GM12878 (cell line): ENCODE measurements at regions not wholly inside any gene's neighbourhood (a gene's known extent, or its start where the extent isn't known, plus 50 kb on each side); places are given as distances from the start of the nearest gene placed in this dataset.

ENCODE experiments used
- ATAC-seq: fragments of 200-7000 bp; cut with Tn5 transposase; 3 replicates; pipeline ENCODE4 v1.9.1; 2020; ENCODE audit warnings: mild to moderate bottlenecking, moderate library complexity
- BruUV-seq: library from RNA; stranded (reverse); fragments of 400-500 nt; replicated peaks from 2 replicates; lab custom pipeline; 2021; lab: Mats Ljungman, UMichigan
- CTCF ChIA-PET: fragments of 300-600 bp; sonication (Branson Sonifier 250); formaldehyde crosslinking; extraction: SDS; loops from one replicate; lab custom pipeline; 2021; ENCODE audit warnings: inconsistent platforms; lab: Yijun Ruan, JAX
- POLR2A ChIA-PET: fragments of 350-600 bp; formaldehyde crosslinking; extraction: SDS; loops from one replicate; lab custom pipeline; 2021; ENCODE audit warnings: inconsistent platforms; lab: Charles Lee
- RAD21 ChIA-PET: fragments of 300-600 bp; sonication (Branson Sonifier 250); formaldehyde crosslinking; loops from one replicate; lab custom pipeline; 2023; ENCODE audit warnings: antibody characterized with exemption; ENCODE audit not compliant: unreplicated experiment; lab: Charles Lee
- SMC1A ChIA-PET: fragments of 300-600 bp; sonication (Branson Sonifier 250); formaldehyde crosslinking; loops from one replicate; lab custom pipeline; 2023; ENCODE audit not compliant: unreplicated experiment, uncharacterized antibody; lab: Charles Lee
- DNase-seq: peaks from one replicate; pipeline ENCODE4 v3.0.0-alpha.2; 2011; ENCODE audit warnings: low read depth, low spot score
- FAIRE-seq: peaks from 3 replicates; lab custom pipeline; 2011; peaks lifted over from hg19 to GRCh38; lab: Jason Lieb, UNC
- H2AFZ ChIP-seq: 2 replicates; pipeline ENCODE4 v1.6.0; 2011; ENCODE audit warnings: low read depth, low read length, control low read depth; ENCODE audit not compliant: control insufficient read depth
- H3K27ac ChIP-seq: 2 replicates; pipeline ENCODE4 v1.5.1; 2011; ENCODE audit warnings: control low read depth; ENCODE audit not compliant: control insufficient read depth, insufficient read depth
- H3K27me3 ChIP-seq, 2 experiments: replicated peaks in 1 of 2; 2 replicates each; pipeline versions ENCODE4 v1.6.0 to v1.6.1; 2011; ENCODE audit warnings: low read length in 1 of 2; ENCODE audit not compliant: control insufficient read depth in 2 of 2, insufficient read depth in 2 of 2
- H3K36me3 ChIP-seq, 2 experiments: 2 replicates each; pipeline ENCODE4 v1.5.1; 2011; ENCODE audit warnings: low read length in 1 of 2; ENCODE audit not compliant: control insufficient read depth in 2 of 2, insufficient read depth in 2 of 2
- H3K4me1 ChIP-seq: 2 replicates; pipeline ENCODE4 v1.6.1; 2011; ENCODE audit warnings: mild to moderate bottlenecking, low read length, moderate library complexity, mixed read lengths; ENCODE audit not compliant: control insufficient read depth, insufficient read depth
- H3K4me2 ChIP-seq: 2 replicates; pipeline ENCODE4 v1.6.0; 2011; ENCODE audit warnings: control low read depth; ENCODE audit not compliant: control insufficient read depth, insufficient read depth
- H3K4me3 ChIP-seq: fragments of 200-600 bp; sonication (generic); 2 replicates; pipeline ENCODE4 v1.5.1; 2016
- H3K79me2 ChIP-seq: 2 replicates; pipeline ENCODE4 v1.6.0; 2011; ENCODE audit warnings: low read length; ENCODE audit not compliant: control insufficient read depth, insufficient read depth
- H3K9ac ChIP-seq: 2 replicates; pipeline ENCODE4 v1.8.0; 2011; ENCODE audit warnings: low read length, control low read depth, mixed read lengths; ENCODE audit not compliant: control insufficient read depth, insufficient read depth
- H3K9me3 ChIP-seq: replicated peaks from 3 replicates; pipeline ENCODE4 v1.5.1; 2011; ENCODE audit warnings: mild to moderate bottlenecking, low read length; ENCODE audit not compliant: control insufficient read depth, insufficient read depth
- H4K20me1 ChIP-seq: 2 replicates; pipeline ENCODE4 v1.6.0; 2011; ENCODE audit not compliant: control insufficient read depth, insufficient read depth
- BMI1 ChIP-seq: fragments of 450-650 bp; IDR thresholded peaks from 2 replicates; pipeline ENCODE4 v1.6.1; 2016; ENCODE audit warnings: mild to moderate bottlenecking, moderate library complexity, borderline replicate concordance
- BRCA1 ChIP-seq: IDR thresholded peaks from 2 replicates; pipeline ENCODE4 v1.6.1; 2011; ENCODE audit warnings: low read depth, low read length, improper control_type of control experiment
- CBFB ChIP-seq: IDR thresholded peaks from 2 replicates; pipeline ENCODE4 v1.6.1; 2016; ENCODE audit warnings: antibody characterized with exemption, low read depth
- NR2C1 ChIP-seq: fragments of 450-650 bp; IDR thresholded peaks from 2 replicates; pipeline ENCODE4 v1.6.1; 2017; ENCODE audit warnings: antibody characterized with exemption, mild to moderate bottlenecking, moderate library complexity
- SPI1 ChIP-seq: IDR thresholded peaks from 2 replicates; pipeline ENCODE4 v1.6.1; 2011; ENCODE audit warnings: low read depth, mild to moderate bottlenecking, low read length, moderate library complexity, borderline replicate concordance; ENCODE audit not compliant: insufficient read depth
- TCF3 ChIP-seq: IDR thresholded peaks from 2 replicates; pipeline ENCODE4 v1.6.1; 2012; ENCODE audit warnings: low read depth, mild to moderate bottlenecking, low read length, borderline replicate concordance; ENCODE audit not compliant: insufficient read depth
- WGBS: methylation state at CpG from one replicate; pipeline ENCODE4 v1.1.6; 2016; ENCODE audit warnings: low lambda C conversion rate; ENCODE audit not compliant: insufficient replicate concordance, insufficient coverage; ENCODE audit errors: missing lambda C conversion rate; 5-methylcytosine and 5-hydroxymethylcytosine counted together
- in situ Hi-C: fragments of 300-500 bp; cut with MboI; formaldehyde crosslinking; loops from 9 replicates; pipeline ENCODE4 v1.14.3; 2018; ENCODE audit warnings: mixed read lengths
- intact Hi-C: fragments of 100-400 bp; cut with micrococcal nuclease; formaldehyde crosslinking; loops from one replicate; pipeline ENCODE4 v1.14.2; 2022; ENCODE audit not compliant: unreplicated experiment
- TF ChIP-seq, protein P1 (sequence below): fragments of 450-650 bp; IDR thresholded peaks from 2 replicates; pipeline ENCODE4 v1.6.1; 2016; ENCODE audit warnings: mild to moderate bottlenecking

DNA sequence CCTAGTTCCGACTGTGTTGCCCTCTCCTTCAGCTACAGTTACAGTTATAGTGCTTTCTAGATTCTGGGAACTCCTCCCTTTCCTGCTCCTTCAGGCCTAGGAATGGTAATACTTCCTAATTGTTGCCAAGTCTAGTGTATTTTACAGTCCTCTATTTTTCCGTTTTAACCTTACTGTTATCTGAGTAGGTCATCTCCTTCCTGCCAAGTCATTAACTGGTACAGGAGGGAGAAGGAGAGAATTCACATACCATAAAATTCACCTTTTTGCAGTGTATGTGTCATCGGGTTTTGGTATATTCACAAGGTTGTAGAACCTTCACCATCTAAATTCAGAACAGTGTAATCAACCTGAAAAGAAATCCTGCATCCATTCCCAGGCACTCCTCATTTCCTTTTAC is 335.4 kb upstream of the MEF2C start:
- ChIA-PET POLR2A (no interaction called here), SMC1A (no interaction called here), CTCF (interaction anchor here (1.2 kb wide), 1 partner anchor 12 kb away, joined by 3 read pairs; no protein-coding TSS in a partner anchor), RAD21 (no interaction called here)
- Histone ChIP-seq H2AFZ (no peak overlapping the region), H3K4me1 (no peaks in the 10 kb centered on the region), H3K9ac (no peak overlapping the region), H3K79me2 (no peaks in the 10 kb centered on the region), H3K36me3 (no peaks in the 10 kb centered on the region), H3K4me3 (no peak overlapping the region), H3K9me3 (no peaks in the 10 kb centered on the region; the same call in 1 of the 3 replicates), H3K4me2 (no peak overlapping the region), H4K20me1 (no peaks in the 10 kb centered on the region), H3K27me3 (no peaks in the 10 kb centered on the region), H3K27ac (no peak overlapping the region)
- no peak for DNase-seq
- TF ChIP-seq CBFB = no peak
- TF ChIP-seq, protein P1, sequence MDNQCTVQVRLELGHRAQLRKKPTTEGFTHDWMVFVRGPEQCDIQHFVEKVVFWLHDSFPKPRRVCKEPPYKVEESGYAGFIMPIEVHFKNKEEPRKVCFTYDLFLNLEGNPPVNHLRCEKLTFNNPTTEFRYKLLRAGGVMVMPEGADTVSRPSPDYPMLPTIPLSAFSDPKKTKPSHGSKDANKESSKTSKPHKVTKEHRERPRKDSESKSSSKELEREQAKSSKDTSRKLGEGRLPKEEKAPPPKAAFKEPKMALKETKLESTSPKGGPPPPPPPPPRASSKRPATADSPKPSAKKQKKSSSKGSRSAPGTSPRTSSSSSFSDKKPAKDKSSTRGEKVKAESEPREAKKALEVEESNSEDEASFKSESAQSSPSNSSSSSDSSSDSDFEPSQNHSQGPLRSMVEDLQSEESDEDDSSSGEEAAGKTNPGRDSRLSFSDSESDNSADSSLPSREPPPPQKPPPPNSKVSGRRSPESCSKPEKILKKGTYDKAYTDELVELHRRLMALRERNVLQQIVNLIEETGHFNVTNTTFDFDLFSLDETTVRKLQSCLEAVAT = no peak
- TF ChIP-seq NR2C1 = no peak
- TF ChIP-seq TCF3 = no peak
- no peak for TF ChIP-seq BRCA1
- no peak for TF ChIP-seq BMI1
- no peak for TF ChIP-seq SPI1
- intact Hi-C loops = no loop called here
- no peak for ATAC-seq
- in situ Hi-C loops = no loop called here
- BruUV-seq = no TSS peak
- WGBS = 78% methylated on average over 3 of the region's 3 CpGs
- FAIRE-seq = no peak
